HUES64 (cell line): ENCODE measurements at regions not wholly inside any gene's neighbourhood (a gene's known extent, or its start where the extent isn't known, plus 50 kb on each side); places are given as distances from the start of the nearest gene placed in this dataset.
"Not testable (repeated sequence)": the region's sequence is repeated elsewhere in the genome, so short reads cannot be mapped to it uniquely, and the experiment has no call there.

Source experiments
- H3K27ac ChIP-seq: 2 replicates; pipeline ENCODE4 v1.7.0; 2013; ENCODE audit warnings: low read depth, low read length, inconsistent platforms
- H3K27me3 ChIP-seq: 2 replicates; pipeline ENCODE4 v1.6.1; 2013; ENCODE audit warnings: mild to moderate bottlenecking, low read length; ENCODE audit not compliant: insufficient read depth
- H3K36me3 ChIP-seq: 2 replicates; pipeline ENCODE4 v1.6.1; 2013; ENCODE audit warnings: mild to moderate bottlenecking, low read length; ENCODE audit not compliant: insufficient read depth
- H3K4me1 ChIP-seq: 2 replicates; pipeline ENCODE4 v1.6.1; 2013; ENCODE audit warnings: mild to moderate bottlenecking, low read length, moderate library complexity; ENCODE audit not compliant: insufficient read depth
- H3K4me3 ChIP-seq: 2 replicates; pipeline ENCODE4 v1.5.1; 2013; ENCODE audit warnings: mild to moderate bottlenecking, low read length, moderate library complexity
- H3K9ac ChIP-seq: 2 replicates; pipeline ENCODE4 v1.6.1; 2013; ENCODE audit warnings: mild to moderate bottlenecking, low read depth, low read length
- H3K9me3 ChIP-seq: 2 replicates; pipeline ENCODE4 v1.6.1; 2013; ENCODE audit warnings: low read depth, low read length; ENCODE audit not compliant: insufficient read depth
- WGBS: fragments of 150-250, 120-280 bp; methylation state at CpG from one replicate; pipeline ENCODE4 v1.1.7; 2013; ENCODE audit warnings: missing lambda C conversion rate; 5-methylcytosine and 5-hydroxymethylcytosine counted together

GRCh38 chr6:95865857-95866256 lies 149.9 kb upstream of the FUT9 start:
- no peaks in the 10 kb centered on the region for H3K27me3 ChIP-seq
- no peaks in the 10 kb centered on the region for H3K4me1 ChIP-seq
- no peaks in the 10 kb centered on the region for H3K9me3 ChIP-seq
- no peak overlapping the region for H3K4me3 ChIP-seq
- no peak overlapping the region for H3K27ac ChIP-seq
- no peak overlapping the region for H3K9ac ChIP-seq
- no peaks in the 10 kb centered on the region for H3K36me3 ChIP-seq

GRCh38 chr6:95866732-95867131 lies 149.0 kb upstream of the FUT9 start:
- Histone ChIP-seq H3K9ac (no peak overlapping the region), H3K36me3 (no peaks in the 10 kb centered on the region), H3K27ac (no peak overlapping the region), H3K9me3 (no peaks in the 10 kb centered on the region), H3K27me3 (no peaks in the 10 kb centered on the region), H3K4me1 (no peaks in the 10 kb centered on the region), H3K4me3 (no peak overlapping the region)
- 66% methylated on average over 7 of the region's 7 CpGs for WGBS

GRCh38 chr6:95867205-95867604 lies 148.6 kb upstream of the FUT9 start:
- 94% methylated on average over 5 of the region's 5 CpGs for WGBS

GRCh38 chr6:95877480-95877879 lies 138.3 kb upstream of the FUT9 start:
- Histone ChIP-seq H3K9me3 (no peaks in the 10 kb centered on the region), H3K27me3 (no peaks in the 10 kb centered on the region), H3K36me3 (no peaks in the 10 kb centered on the region), H3K4me3 (no peak overlapping the region), H3K4me1 (0 out of 2 replicates have a peak, but pooled peaks cover 7% of the 10 kb centered on the region), H3K27ac (no peak overlapping the region), H3K9ac (no peak overlapping the region)
- WGBS: 77% methylated on average over 1 of the region's 1 CpG

More at GRCh38 chr6:95867205-95867604, 148.6 kb upstream of the FUT9 start:
- Histone ChIP-seq H3K4me3 (no peak overlapping the region), H3K36me3 (no peaks in the 10 kb centered on the region), H3K27me3 (no peaks in the 10 kb centered on the region), H3K9me3 (no peaks in the 10 kb centered on the region), H3K4me1 (no peaks in the 10 kb centered on the region), H3K27ac (no peak overlapping the region), H3K9ac (no peak overlapping the region)

GRCh38 chr6:95879856-95880255 lies 135.9 kb upstream of the FUT9 start:
- H3K4me1 ChIP-seq: 0 out of 2 replicates have a peak, but pooled peaks cover 7% of the 10 kb centered on the region
- no peaks in the 10 kb centered on the region for H3K27me3 ChIP-seq
- H3K9ac ChIP-seq: no peak overlapping the region
- WGBS: 100% methylated on average over 1 of the region's 1 CpG
- no peak overlapping the region for H3K4me3 ChIP-seq
- H3K36me3 ChIP-seq: no peaks in the 10 kb centered on the region
- H3K9me3 ChIP-seq: no peaks in the 10 kb centered on the region
- no peak overlapping the region for H3K27ac ChIP-seq

- Histone ChIP-seq H3K4me3 (no peak overlapping the region), H3K9ac (no peak overlapping the region), H3K36me3 (no peaks in the 10 kb centered on the region), H3K9me3 (no peaks in the 10 kb centered on the region), H3K27me3 (no peaks in the 10 kb centered on the region), H3K27ac (no peak overlapping the region), H3K4me1 (0 out of 2 replicates have a peak, but pooled peaks cover 7% of the 10 kb centered on the region)
- 93% methylated on average over 4 of the region's 4 CpGs for WGBS
These were observed 133.4 kb upstream of the FUT9 start for GRCh38 chr6:95882371-95882770.

- H3K27me3 ChIP-seq, H3K9ac ChIP-seq, H3K4me3 ChIP-seq, H3K9me3 ChIP-seq, H3K36me3 ChIP-seq, H3K27ac ChIP-seq, H3K4me1 ChIP-seq: not testable (repeated sequence)
- 95% methylated on average over 2 of the region's 2 CpGs for WGBS
These were observed 127.1 kb upstream of the FUT9 start for GRCh38 chr6:95888711-95889110.

- 100% methylated on average over 2 of the region's 3 CpGs for WGBS
- no peaks in the 10 kb centered on the region for H3K36me3 ChIP-seq
- no peaks in the 10 kb centered on the region for H3K9me3 ChIP-seq
- 0 out of 2 replicates have a peak, but pooled peaks cover 2% of the 10 kb centered on the region for H3K4me1 ChIP-seq
- no peak overlapping the region for H3K4me3 ChIP-seq
- H3K27me3 ChIP-seq: no peaks in the 10 kb centered on the region
- no peak overlapping the region for H3K27ac ChIP-seq
- H3K9ac ChIP-seq: no peak overlapping the region
These were observed 110.6 kb upstream of the FUT9 start for GRCh38 chr6:95905132-95905531.

- H3K4me3 ChIP-seq: no peak overlapping the region
- no peak overlapping the region for H3K27ac ChIP-seq
- no peaks in the 10 kb centered on the region for H3K27me3 ChIP-seq
- H3K9ac ChIP-seq: no peak overlapping the region
- H3K36me3 ChIP-seq: no peaks in the 10 kb centered on the region
- 92% methylated on average over 1 of the region's 2 CpGs for WGBS
- no peaks in the 10 kb centered on the region for H3K9me3 ChIP-seq
- no peaks in the 10 kb centered on the region for H3K4me1 ChIP-seq
These were observed 98.7 kb upstream of the FUT9 start for GRCh38 chr6:95917034-95917433.

- 79% methylated on average over 1 of the region's 1 CpG for whole genome bisulfite sequencing
These were observed 92.3 kb upstream of the FUT9 start for GRCh38 chr6:95923518-95923917.

GRCh38 chr6:95935736-95936135 lies 80.0 kb upstream of the FUT9 start:
- WGBS: 93% methylated on average over 2 of the region's 2 CpGs
- Histone ChIP-seq H3K27ac (no peak overlapping the region), H3K9me3 (no peaks in the 10 kb centered on the region), H3K4me1 (no peaks in the 10 kb centered on the region), H3K4me3 (no peak overlapping the region), H3K36me3 (no peaks in the 10 kb centered on the region), H3K27me3 (no peaks in the 10 kb centered on the region), H3K9ac (no peak overlapping the region)

More at GRCh38 chr6:95923518-95923917, 92.3 kb upstream of the FUT9 start:
- Histone ChIP-seq H3K27ac (no peak overlapping the region), H3K36me3 (no peaks in the 10 kb centered on the region), H3K9ac (no peak overlapping the region), H3K4me1 (no peaks in the 10 kb centered on the region), H3K9me3 (no peaks in the 10 kb centered on the region), H3K4me3 (no peak overlapping the region), H3K27me3 (no peaks in the 10 kb centered on the region)

- 100% methylated on average over 1 of the region's 2 CpGs for WGBS
- no peak overlapping the region for H3K27ac ChIP-seq
These were observed 68.9 kb upstream of the FUT9 start for GRCh38 chr6:95946906-95947305.

More at GRCh38 chr6:95946906-95947305, 68.9 kb upstream of the FUT9 start:
- H3K36me3 ChIP-seq: no peaks in the 10 kb centered on the region
- H3K4me3 ChIP-seq: no peak overlapping the region
- H3K27me3 ChIP-seq: no peaks in the 10 kb centered on the region
- peaks cover 8% of the 10 kb centered on the region for H3K9me3 ChIP-seq
- no peak overlapping the region for H3K9ac ChIP-seq
- no peaks in the 10 kb centered on the region for H3K4me1 ChIP-seq
